NB4 (cell line): ENCODE measurements at regions not wholly inside any gene's neighbourhood (a gene's known extent, or its start where the extent isn't known, plus 50 kb on each side); places are given as distances from the start of the nearest gene placed in this dataset.

Source experiments
- MYC ChIP-seq: IDR thresholded peaks from 2 replicates; pipeline ENCODE4 v1.6.1; 2011; ENCODE audit warnings: low read depth, low read length
- POLR2A ChIP-seq: IDR thresholded peaks from 2 replicates; pipeline ENCODE4 v1.6.1; 2011; ENCODE audit warnings: mild to moderate bottlenecking; ENCODE audit not compliant: insufficient read length; ENCODE audit errors: extremely low read depth
- TF ChIP-seq, protein P1 (sequence below): IDR thresholded peaks from one replicate; pipeline ENCODE4 v1.5.1; 2012; ENCODE audit warnings: low read depth, low read length

DNA sequence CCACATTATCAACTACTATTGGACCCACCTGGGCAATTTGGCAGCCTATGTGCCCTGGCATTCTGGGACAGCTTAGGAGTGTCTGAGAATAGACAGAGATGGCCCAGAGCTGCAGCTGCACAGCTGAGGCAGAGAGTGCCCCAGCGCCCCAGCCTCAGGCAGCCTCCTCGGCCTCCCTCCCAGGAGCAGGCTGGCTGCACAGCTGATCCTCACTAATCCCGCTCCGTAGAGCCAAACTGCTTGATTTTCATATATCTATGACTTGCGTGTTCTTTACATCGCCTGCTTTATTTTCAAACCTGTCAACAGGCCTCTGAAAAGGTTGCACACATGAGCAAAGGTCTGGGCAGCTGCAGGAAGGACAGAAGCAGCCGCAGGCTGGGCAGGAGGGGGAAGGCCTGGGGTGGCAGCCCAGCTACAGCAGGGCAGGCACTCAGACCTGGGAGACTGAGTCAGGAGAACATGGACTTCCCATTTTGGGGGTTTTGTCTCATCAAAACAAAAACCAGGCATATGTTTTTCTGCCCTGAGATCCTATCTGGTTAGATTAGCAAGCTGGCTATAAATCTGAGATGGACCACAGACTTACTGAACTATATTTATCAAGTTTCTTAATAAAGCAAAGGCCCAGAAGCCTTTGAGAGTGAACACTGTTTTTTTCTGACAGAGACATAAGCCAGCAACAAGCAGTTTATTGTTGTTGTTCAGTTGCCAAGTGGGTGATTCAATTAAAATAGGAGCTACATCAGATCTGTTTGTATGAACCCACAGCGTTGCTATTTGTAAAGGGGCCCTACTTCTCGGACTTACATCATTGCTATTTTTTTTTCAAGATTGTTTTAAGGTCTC lies 301.8 kb upstream of the DUSP10 start:
- TF ChIP-seq, protein P1, sequence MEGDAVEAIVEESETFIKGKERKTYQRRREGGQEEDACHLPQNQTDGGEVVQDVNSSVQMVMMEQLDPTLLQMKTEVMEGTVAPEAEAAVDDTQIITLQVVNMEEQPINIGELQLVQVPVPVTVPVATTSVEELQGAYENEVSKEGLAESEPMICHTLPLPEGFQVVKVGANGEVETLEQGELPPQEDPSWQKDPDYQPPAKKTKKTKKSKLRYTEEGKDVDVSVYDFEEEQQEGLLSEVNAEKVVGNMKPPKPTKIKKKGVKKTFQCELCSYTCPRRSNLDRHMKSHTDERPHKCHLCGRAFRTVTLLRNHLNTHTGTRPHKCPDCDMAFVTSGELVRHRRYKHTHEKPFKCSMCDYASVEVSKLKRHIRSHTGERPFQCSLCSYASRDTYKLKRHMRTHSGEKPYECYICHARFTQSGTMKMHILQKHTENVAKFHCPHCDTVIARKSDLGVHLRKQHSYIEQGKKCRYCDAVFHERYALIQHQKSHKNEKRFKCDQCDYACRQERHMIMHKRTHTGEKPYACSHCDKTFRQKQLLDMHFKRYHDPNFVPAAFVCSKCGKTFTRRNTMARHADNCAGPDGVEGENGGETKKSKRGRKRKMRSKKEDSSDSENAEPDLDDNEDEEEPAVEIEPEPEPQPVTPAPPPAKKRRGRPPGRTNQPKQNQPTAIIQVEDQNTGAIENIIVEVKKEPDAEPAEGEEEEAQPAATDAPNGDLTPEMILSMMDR: no peak
- TF ChIP-seq POLR2A (no peak), MYC (no peak)
